MM.1S (cell line): ENCODE measurements at regions not wholly inside any gene's neighbourhood (a gene's known extent, or its start where the extent isn't known, plus 50 kb on each side); places are given as distances from the start of the nearest gene placed in this dataset.

Source experiments
- DNase-seq: peaks from one replicate; pipeline ENCODE4 v3.0.0-alpha.2; 2015
- H2AFZ ChIP-seq: fragments of 300-600 bp; sonication (generic); 2 replicates; pipeline ENCODE4 v1.6.0; 2016; ENCODE audit warnings: antibody characterized with exemption, low read length
- H3F3A ChIP-seq: fragments of 300-600 bp; sonication (generic); 2 replicates; pipeline ENCODE4 v1.6.1; 2016; ENCODE audit warnings: mild to moderate bottlenecking, antibody characterized with exemption, low read length, moderate library complexity, mixed read lengths; ENCODE audit not compliant: insufficient read depth
- H3K27ac ChIP-seq: fragments of 300-600 bp; sonication (generic); 2 replicates; pipeline ENCODE4 v1.5.1; 2016; ENCODE audit warnings: mild to moderate bottlenecking, low read length
- H3K27me3 ChIP-seq: fragments of 300-600 bp; sonication (generic); replicated peaks from 2 replicates; pipeline ENCODE4 v1.6.0; 2016; ENCODE audit warnings: low read length; ENCODE audit not compliant: insufficient read depth
- H3K36me3 ChIP-seq: fragments of 300-600 bp; sonication (generic); replicated peaks from 2 replicates; pipeline ENCODE4 v1.6.1; 2016; ENCODE audit warnings: mild to moderate bottlenecking, low read length, mixed read lengths; ENCODE audit not compliant: insufficient read depth
- H3K4me1 ChIP-seq: fragments of 300-600 bp; sonication (generic); 2 replicates; pipeline ENCODE4 v1.6.1; 2016; ENCODE audit warnings: low read length, mixed read lengths
- H3K4me2 ChIP-seq: fragments of 300-600 bp; sonication (generic); 2 replicates; pipeline ENCODE4 v1.6.0; 2016; ENCODE audit warnings: low read depth, low read length
- H3K4me3 ChIP-seq: fragments of 300-600 bp; sonication (generic); 2 replicates; pipeline ENCODE4 v1.5.1; 2016; ENCODE audit warnings: low read length, mixed read lengths
- H3K79me2 ChIP-seq: fragments of 300-600 bp; sonication (generic); 2 replicates; pipeline ENCODE4 v1.6.1; 2016; ENCODE audit warnings: mixed run types, low read length, mixed read lengths
- H3K9ac ChIP-seq: fragments of 300-600 bp; sonication (generic); 2 replicates; pipeline ENCODE4 v1.6.1; 2016; ENCODE audit warnings: low read length, mixed read lengths
- H3K9me2 ChIP-seq: fragments of 300-600 bp; sonication (generic); replicated peaks from 2 replicates; pipeline ENCODE4 v1.6.1; 2016; ENCODE audit warnings: mild to moderate bottlenecking, low read length, mixed read lengths; ENCODE audit not compliant: insufficient read depth
- H3K9me3 ChIP-seq: fragments of 300-600 bp; sonication (generic); replicated peaks from 2 replicates; pipeline ENCODE4 v1.6.1; 2016; ENCODE audit warnings: mild to moderate bottlenecking, low read length, mixed read lengths; ENCODE audit not compliant: insufficient read depth
- H4K20me1 ChIP-seq: fragments of 300-600 bp; sonication (generic); 2 replicates; pipeline ENCODE4 v1.6.1; 2016; ENCODE audit warnings: mild to moderate bottlenecking, low read length, moderate library complexity, mixed read lengths; ENCODE audit not compliant: insufficient read depth
- CTCF ChIP-seq: fragments of 300-600 bp; sonication (generic); IDR thresholded peaks from 2 replicates; pipeline ENCODE4 v1.5.1; 2016; ENCODE audit warnings: antibody characterized with exemption, low read length, mixed read lengths
- EZH2 ChIP-seq: fragments of 300-600 bp; sonication (generic); optimal IDR thresholded peaks from 2 replicates; pipeline ENCODE3; 2017; ENCODE audit warnings: low read depth, mild to moderate bottlenecking, antibody characterized with exemption, low read length, mixed read lengths
- EZH2phosphoT487 ChIP-seq: fragments of 300-600 bp; sonication (generic); IDR thresholded peaks from 2 replicates; pipeline ENCODE4 v1.6.1; 2018; ENCODE audit warnings: antibody characterized with exemption, low read length

GRCh38 chr14:62329427-62329826, 567.2 kb downstream of the SNAPC1 start:
- Histone ChIP-seq H3K4me1 (no peaks in the 10 kb centered on the region), H3F3A (no peaks in the 10 kb centered on the region), H3K27me3 (no peaks in the 10 kb centered on the region), H3K27ac (no peak overlapping the region), H3K79me2 (no peaks in the 10 kb centered on the region), H3K36me3 (no peaks in the 10 kb centered on the region), H3K9ac (no peak overlapping the region), H3K9me2 (no peaks in the 10 kb centered on the region), H3K4me3 (no peak overlapping the region), H3K9me3 (no peaks in the 10 kb centered on the region), H4K20me1 (no peaks in the 10 kb centered on the region), H3K4me2 (no peak overlapping the region), H2AFZ (no peak overlapping the region)
- no peak for DNase-seq
- TF ChIP-seq EZH2 (no peak), CTCF (no peak), EZH2phosphoT487 (no peak)

GRCh38 chr14:62347562-62348011, 585.4 kb downstream of the SNAPC1 start:
- Histone ChIP-seq H3K4me3 (no peak overlapping the region), H3K9ac (no peak overlapping the region), H3K4me1 (no peaks in the 10 kb centered on the region), H3K27me3 (no peaks in the 10 kb centered on the region), H3K9me3 (no peaks in the 10 kb centered on the region), H3K27ac (no peak overlapping the region), H3K36me3 (no peaks in the 10 kb centered on the region), H2AFZ (no peak overlapping the region), H3K4me2 (no peak overlapping the region), H3F3A (no peaks in the 10 kb centered on the region), H4K20me1 (no peaks in the 10 kb centered on the region), H3K9me2 (no peaks in the 10 kb centered on the region), H3K79me2 (no peaks in the 10 kb centered on the region)
- no peak for DNase-seq
- TF ChIP-seq CTCF = no peak
- TF ChIP-seq EZH2phosphoT487 = no peak
- TF ChIP-seq EZH2 = no peak

GRCh38 chr14:62357362-62357761, 595.1 kb downstream of the SNAPC1 start:
- H3K36me3 ChIP-seq = no peaks in the 10 kb centered on the region
- H3K27ac ChIP-seq = no peak overlapping the region
- H3K4me3 ChIP-seq = no peak overlapping the region
- H3K4me2 ChIP-seq = no peak overlapping the region
- no peaks in the 10 kb centered on the region for H3K79me2 ChIP-seq
- no peaks in the 10 kb centered on the region for H3K27me3 ChIP-seq
- H3K9me2 ChIP-seq = no peaks in the 10 kb centered on the region
- H3F3A ChIP-seq = no peaks in the 10 kb centered on the region
- H2AFZ ChIP-seq = no peak overlapping the region
- TF ChIP-seq EZH2phosphoT487 = no peak
- TF ChIP-seq EZH2 = no peak
- TF ChIP-seq CTCF = no peak
- no peaks in the 10 kb centered on the region for H3K9me3 ChIP-seq
- DNase-seq = no peak
- no peaks in the 10 kb centered on the region for H3K4me1 ChIP-seq
- no peaks in the 10 kb centered on the region for H4K20me1 ChIP-seq
- H3K9ac ChIP-seq = no peak overlapping the region
